RPMI8226 (cell line): ENCODE measurements at regions not wholly inside any gene's neighbourhood (a gene's known extent, or its start where the extent isn't known, plus 50 kb on each side); places are given as distances from the start of the nearest gene placed in this dataset.
"Not testable (repeated sequence)": the region's sequence is repeated elsewhere in the genome, so short reads cannot be mapped to it uniquely, and the experiment has no call there.

Experiments
- DNase-seq: peaks from one replicate; pipeline ENCODE4 v3.0.0-alpha.2; 2015

DNA sequence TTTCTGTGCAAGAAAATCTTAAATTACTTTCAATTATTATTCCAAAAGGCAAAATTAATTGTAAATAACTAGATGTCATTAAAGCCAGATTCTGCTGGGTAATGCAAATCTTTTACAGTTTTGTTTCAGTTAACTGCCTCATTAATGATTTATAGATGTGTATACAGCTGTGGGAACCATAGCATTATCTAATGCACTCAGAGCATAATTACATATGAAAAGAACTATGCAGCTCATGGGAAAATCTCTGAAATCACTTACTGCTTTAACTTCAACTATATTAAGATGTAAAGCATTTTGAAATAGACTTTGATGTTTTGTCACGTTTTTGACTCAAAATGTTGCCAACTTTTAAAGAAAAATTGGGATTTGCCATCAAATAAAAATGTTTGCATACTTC is 630.3 kb upstream of the KLHL4 start:
- no peak for DNase-seq

DNA sequence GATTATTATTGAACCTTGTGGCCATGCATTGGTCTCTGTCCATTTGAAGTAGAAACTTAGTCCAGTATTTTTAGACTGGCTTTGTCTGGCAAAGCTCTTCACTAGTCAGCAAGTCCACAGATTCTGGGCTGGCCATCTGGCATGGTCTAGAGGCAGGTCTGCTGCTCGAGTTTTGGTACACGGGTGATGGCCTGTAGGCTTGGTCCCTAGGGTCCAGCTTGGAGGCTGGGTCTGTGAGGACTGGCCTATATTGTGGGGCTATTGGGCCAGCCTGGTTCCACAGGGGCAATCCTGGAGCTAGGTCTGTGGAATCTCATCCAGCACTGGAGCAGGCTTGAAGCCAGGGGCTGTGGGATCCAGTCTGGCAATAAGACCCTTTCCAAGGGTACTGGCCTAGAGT is 607.6 kb upstream of the KLHL4 start:
- DNase-seq: no peak

DNA sequence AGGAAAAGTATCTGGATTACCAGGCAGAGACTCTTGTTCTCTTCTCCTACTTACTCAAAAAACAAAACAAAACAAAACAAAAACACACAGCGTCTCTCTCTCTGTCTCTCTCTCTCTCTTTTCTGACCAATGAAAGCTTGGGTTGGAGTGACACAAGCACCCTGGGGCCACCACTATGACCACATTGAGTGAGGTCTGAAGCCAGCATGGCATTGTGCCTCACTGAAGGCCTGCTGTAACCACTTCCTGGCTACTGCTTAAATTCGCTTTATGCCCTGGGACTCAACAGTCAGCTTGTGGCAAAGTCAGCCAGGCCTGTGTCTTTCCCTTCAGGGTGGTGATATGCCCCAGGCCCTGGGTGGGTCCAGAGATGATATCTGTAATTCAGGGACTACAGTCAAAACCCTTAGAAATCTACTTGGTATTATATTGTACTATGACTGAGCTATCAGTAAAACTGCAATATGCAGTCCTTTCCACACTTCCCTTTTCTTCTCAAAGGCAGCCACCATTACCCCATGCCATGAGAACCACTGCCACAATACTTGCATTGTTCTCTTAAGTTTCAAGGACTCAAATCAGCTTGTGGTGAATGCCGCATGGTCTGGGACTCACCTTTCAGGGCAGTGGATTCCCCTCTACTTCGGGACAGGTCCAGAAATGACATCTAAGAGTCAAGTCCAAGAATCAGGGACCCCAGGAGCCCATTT is 606.8 kb upstream of the KLHL4 start:
- no peak for DNase-seq

- DNase-seq: no peak
Measured at GRCh38 chrX:86914569-86914968, 603.0 kb upstream of the KLHL4 start.

GRCh38 chrX:86917959-86918358 is 599.6 kb upstream of the KLHL4 start:
- DNase-seq: no peak

DNA sequence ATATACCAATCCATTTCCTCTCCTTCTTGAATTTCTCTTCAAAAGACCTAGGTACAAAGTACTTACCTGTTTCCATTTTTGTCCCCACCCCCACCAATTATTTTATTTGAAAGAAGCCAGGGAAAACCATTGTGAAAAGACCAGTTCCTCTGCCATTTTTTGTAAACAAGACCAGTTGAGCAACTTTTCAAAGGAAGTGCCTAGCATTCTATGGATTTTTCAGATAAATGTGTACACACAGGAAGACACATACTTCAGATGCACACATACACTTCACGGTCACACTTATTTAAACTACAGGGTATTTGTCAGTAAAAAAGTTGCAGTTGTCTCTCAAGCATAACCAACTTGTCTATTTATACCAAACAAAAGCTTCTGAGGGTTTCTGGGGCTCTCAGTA is 587.2 kb upstream of the KLHL4 start:
- DNase-seq: no peak

- DNase-seq: no peak
Measured at GRCh38 chrX:86935988-86936387, 581.6 kb upstream of the KLHL4 start.

DNA sequence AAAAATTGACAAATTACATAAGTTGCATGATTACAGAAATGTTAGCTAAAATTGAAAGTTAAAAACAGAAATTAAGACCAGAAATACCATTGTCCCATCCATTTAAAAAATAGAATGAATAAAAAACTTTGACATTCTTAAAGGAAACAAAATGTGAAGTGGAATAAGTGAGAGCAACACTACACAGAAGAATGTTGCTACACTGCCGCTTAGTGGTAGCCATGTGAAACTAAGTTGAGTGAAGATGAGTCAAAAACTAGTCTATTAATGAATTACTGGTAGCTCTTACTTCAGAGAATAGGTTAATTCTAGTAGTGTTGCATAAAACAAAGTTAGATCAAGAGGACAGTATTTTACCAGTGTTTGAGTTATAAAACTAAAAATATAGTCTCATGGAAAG is 571.0 kb upstream of the KLHL4 start:
- peak; percentile 23 for DNase-seq

GRCh38 chrX:86964321-86964720 is 553.3 kb upstream of the KLHL4 start:
- DNase-seq: no peak

DNA sequence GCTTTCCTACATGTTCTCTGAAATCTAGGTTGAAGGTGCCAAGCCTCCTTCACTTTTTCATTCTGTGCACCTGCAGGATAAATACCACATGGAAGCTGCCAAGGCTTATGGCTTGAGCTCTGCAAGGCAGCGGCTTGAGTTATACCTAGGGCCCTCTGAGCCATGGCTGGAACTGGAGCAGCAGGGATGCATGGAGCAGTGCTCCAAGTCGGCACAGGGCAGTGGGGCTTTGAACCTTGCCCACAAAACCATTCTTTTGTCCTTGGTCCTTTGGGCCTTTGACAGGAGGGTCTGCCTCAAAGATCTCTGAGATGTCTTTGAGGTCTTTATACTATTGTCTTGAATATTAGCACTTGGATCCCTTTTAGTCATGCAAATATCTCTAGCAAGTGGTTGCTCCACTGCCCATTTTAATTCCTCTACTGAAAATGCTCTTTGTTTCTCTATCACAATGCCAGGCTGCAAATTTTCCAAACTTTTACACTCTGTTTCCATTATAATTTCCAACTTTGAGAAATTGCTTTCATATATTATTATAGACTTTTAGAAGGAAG is 536.2 kb upstream of the KLHL4 start:
- DNase-seq: no peak

DNA sequence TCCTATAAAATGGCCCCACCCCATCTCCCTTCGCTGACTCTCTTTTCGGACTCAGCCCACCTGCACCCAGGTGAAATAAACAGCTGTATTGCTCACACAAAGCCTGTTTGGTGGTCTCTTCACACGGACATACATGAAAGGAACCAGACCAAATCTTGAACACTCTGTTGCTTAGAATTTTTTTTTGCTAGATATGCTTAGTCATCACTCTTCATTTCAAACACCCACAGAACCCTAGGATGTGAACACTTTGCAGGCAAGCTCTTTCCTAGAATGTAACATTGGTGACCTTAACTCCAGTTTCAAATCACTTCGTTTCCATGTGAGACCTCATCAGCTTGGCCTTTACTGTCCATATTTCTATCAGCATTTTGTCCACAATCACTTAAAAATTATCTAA is 530.3 kb upstream of the KLHL4 start:
- DNase-seq: not testable (repeated sequence)

GRCh38 chrX:87003031-87003430 is 514.6 kb upstream of the KLHL4 start:
- DNase-seq: no peak

DNA sequence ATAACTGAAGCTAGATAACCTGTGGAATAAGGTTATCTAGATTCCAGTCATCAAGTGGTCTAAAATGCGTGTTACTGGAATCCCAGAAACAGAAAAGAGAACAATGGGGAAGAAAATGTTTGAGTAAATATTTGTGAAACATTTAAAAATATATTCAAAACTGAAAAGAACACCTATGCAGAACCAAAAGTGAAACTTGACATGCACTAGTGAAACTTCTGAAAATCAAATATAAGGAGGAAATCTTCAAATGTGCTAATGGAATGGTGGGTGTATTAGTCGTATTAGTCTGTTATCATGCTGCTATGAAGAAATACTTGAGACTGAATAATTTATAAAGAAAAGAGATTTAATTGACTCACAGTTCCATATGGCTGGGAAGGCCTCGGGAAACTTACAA is 512.4 kb upstream of the KLHL4 start:
- DNase-seq: no peak

DNA sequence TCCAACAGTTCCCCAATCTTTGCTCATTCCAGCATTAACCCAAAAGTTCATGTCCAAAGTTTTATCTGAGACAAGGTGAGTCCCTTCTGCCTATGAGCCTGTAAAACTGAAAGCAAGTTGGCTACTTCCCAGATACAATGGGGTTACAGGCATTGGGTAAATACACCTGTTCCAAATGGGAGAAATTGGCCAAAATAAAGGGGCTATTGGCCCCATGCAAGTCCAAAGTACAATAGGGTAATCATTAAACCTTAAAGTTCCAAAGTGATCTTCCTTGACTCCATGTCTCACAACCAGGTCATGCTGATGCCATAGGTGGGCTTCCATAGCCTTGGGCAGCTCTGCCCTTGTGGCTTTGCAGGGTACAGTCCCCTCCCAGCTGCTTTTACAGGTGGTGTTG is 511.7 kb upstream of the KLHL4 start:
- no peak for DNase-seq

DNA sequence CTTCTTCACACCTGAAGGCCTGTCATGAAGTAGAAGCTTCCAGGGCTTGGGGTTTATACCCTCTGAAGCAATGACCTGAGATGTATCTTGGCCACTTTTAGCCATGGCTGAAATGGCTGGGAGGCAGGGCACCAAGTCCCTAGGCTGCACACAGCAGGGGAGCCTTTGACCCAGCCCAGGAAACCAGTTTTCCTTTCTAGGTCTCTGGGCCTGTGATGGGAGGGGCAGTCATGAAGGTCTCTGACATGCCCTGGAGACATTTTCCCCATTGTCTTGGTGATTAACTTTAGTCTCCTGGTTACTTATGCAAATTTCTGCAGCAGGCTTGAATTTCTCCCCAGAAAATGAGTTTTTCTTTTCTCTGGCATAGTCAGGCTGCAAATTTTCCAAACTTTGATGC is 511.0 kb upstream of the KLHL4 start:
- DNase-seq: no peak

DNA sequence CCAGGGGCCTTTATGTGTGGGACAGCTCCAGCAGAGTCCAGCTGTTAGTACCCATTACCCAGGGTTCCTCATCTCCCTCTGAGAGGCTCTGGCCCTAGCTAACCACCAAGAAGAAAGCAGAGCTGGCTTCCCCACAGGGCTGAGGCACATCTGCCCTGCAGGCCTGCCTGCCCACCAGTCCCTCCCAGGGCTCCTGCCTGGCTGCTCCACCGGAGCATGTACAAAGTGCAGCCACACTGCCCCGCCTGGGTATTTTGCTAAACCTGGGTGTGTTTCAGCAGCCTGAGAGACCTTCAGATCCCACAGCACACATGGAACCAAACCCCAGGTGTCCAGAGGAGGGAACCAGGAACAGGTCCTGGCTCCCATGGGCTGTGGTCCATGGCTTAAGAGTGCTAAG is 500.4 kb upstream of the KLHL4 start:
- DNase-seq: no peak

DNA sequence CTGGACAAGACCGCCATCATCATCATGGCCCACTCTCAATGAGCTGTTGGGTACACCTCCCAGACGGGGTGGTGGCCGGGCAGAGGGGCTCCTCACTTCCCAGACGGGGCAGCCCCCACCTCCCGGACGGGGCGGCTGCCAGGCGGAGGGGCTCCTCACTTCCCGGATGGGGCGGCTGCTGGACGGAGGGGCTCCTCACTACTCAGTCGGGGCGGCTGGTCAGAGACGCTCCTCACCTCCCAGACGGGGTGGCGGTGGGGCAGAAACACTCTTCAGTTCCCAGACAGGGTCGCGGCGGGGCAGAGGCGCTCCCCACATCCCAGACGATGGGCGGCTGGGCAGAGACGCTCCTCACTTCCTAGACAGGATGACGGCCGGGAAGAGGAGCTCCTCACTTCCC is 484.5 kb upstream of the KLHL4 start:
- DNase-seq: not testable (repeated sequence)

DNA sequence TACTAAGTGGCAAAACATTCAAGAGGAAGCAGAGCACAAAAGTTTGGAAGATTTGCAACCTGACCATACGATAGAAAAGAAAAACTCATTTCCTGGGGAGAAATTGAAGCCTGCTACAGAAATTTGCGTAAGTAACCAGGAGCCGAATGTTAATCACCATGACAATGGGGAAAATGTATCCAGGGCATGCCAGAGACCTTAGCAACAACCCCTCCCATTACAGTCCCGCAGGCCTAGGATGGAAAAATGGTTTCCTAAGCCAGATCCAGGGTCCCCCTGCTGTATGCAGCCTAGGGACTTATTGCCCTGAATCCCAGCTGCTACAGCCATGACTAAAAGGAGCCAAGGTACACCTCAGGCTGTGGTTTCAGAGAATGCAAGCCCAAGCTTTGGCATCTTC is 472.2 kb upstream of the KLHL4 start:
- DNase-seq: no peak

DNA sequence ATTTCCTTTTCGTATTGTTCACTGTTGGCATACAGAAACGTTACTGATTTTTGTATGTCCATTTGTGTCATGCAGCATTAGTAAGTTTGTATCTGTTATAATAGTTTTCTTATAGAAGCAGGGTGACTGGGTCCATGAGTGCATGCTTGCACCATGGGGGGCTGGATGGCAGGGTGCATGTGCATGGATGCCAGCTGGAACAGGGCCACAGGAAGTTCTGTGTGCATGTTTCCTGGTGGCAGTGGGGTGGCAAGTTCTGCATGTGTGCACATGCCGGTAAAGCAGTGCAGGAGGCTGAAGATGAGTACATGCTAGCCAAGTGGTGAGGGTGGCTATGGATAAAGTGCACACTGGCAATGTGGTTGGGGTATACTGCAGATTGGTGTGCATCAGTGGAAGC is 468.0 kb upstream of the KLHL4 start:
- DNase-seq: no peak

- DNase-seq: no peak
Measured at GRCh38 chrX:87063642-87064041, 454.0 kb upstream of the KLHL4 start.

GRCh38 chrX:87064502-87064901 is 453.1 kb upstream of the KLHL4 start:
- DNase-seq: no peak

- no peak for DNase-seq
Measured at GRCh38 chrX:87067795-87068369, 449.7 kb upstream of the KLHL4 start.

DNA sequence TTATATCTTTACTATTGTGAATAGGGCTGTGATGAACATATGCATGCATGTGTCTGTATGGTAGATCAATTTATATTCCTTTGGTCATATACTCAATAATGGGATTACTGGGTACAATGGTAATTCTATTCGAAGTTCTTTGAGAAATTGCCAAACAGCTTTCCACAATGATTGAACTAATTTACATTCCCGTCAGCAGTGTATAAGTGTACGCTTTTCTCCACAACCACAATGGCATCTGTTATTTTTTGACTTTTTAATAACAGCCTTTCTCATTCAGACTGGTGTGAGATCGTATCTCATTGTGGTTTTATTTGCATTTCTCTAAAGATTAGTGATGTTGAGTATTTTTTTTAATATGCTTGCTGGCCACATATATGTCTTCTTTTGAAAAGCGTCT is 439.4 kb upstream of the KLHL4 start:
- DNase-seq: no peak

DNA sequence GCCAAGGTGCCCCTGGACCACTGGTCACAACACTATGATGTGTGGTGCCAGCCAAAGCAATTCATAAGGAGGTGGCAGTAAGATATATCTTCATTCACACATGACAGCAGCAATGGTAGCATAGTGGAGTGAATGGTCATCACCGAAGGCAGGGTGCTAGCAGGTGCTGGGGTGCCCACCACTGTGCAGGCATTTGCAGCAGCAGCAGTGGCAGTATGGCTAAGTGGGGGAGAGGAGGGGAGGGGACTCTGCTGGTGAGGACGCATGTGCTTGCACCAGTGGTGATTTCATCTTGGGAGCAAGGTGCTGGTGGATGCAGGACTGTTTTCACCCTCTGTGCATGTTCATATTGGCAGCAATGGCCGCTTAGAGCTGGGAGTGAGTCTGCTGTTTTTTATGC is 419.1 kb upstream of the KLHL4 start:
- DNase-seq: no peak

DNA sequence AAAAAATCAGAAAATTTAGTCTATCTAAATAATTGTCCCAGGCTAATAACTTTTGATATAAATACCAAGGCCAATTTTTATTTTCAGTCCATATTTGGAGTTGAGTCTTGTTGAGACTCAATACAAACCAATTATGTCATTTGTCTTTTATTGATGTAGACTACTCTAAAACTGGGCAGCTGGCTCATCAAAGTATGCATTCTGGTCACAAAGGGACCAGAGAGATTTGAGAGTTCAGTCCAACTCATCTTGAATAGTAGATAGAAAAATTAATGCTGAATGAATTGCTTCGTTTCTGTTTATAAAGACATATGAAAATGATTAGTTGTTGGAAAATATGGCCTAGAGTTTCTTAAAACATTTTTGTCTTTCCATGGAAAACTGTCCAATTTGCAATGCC is 412.5 kb upstream of the KLHL4 start:
- no peak for DNase-seq
